A549 (cell line): ENCODE measurements at regions not wholly inside any gene's neighbourhood (a gene's known extent, or its start where the extent isn't known, plus 50 kb on each side); places are given as distances from the start of the nearest gene placed in this dataset.

Source experiments
- ATAC-seq, 2 experiments: fragments of 200-7000 bp in 1 of 2; fragments of >200 bp in 1 of 2; cut with Nextera tagmentation in 1 of 2; cut with Tn5 transposase in 1 of 2; 3 replicates each; pipeline versions ENCODE4 v1.8.0 to v1.9.1; 2018 to 2020; ENCODE audit warnings: mild to moderate bottlenecking in 1 of 2, moderate library complexity in 1 of 2
- CTCF ChIA-PET: fragments of 300-600 bp; sonication (Branson Sonifier 250); formaldehyde crosslinking; extraction: SDS; loops from one replicate; lab custom pipeline; 2021; ENCODE audit warnings: antibody characterized with exemption, inconsistent platforms; lab: Yijun Ruan, JAX
- POLR2A ChIA-PET: fragments of 350-600 bp; formaldehyde crosslinking; extraction: SDS; loops from one replicate; lab custom pipeline; 2021; ENCODE audit warnings: antibody characterized with exemption, inconsistent platforms; lab: Yijun Ruan, JAX
- DNase-seq, 2 experiments: peaks; one replicate each; pipeline versions ENCODE4 v3.0.0 to v3.0.0-alpha.2; 2011 to 2016; ENCODE audit warnings: low read depth in 1 of 2, low spot score in 1 of 2
- FAIRE-seq: peaks from 2 replicates; lab custom pipeline; 2011; peaks lifted over from hg19 to GRCh38; lab: Jason Lieb, UNC
- H3K27ac ChIP-seq, 2 experiments: fragments of >200 bp; sonication (Bioruptor Twin); formaldehyde crosslinking; 3 replicates each; pipeline ENCODE4 v1.5.1; 2016 to 2017
- H3K4me1 ChIP-seq: fragments of >200 bp; sonication (Bioruptor Twin); formaldehyde crosslinking; 3 replicates; pipeline ENCODE4 v1.6.1; 2016
- H3K4me2 ChIP-seq: fragments of >200 bp; sonication (Bioruptor Twin); formaldehyde crosslinking; 3 replicates; pipeline ENCODE4 v1.6.1; 2016
- H3K4me3 ChIP-seq: fragments of >200 bp; sonication (Bioruptor Twin); formaldehyde crosslinking; 3 replicates; pipeline ENCODE4 v1.5.1; 2016
- H3K9me3 ChIP-seq: fragments of >200 bp; sonication (Bioruptor Twin); formaldehyde crosslinking; 3 replicates; pipeline ENCODE4 v1.6.1; 2016
- ATOH8 ChIP-seq: fragments of 250-450 bp; sonication (Bioruptor Pico); IDR thresholded peaks from 2 replicates; pipeline ENCODE4 v1.5.0; 2020; ENCODE audit warnings: low read depth, mild to moderate bottlenecking, moderate library complexity
- BHLHE40 ChIP-seq: IDR thresholded peaks from 2 replicates; pipeline ENCODE4 v1.6.1; 2012; ENCODE audit warnings: low read depth, low read length, inconsistent platforms
- CBX2 ChIP-seq: fragments of 200-600 bp; sonication (generic); IDR thresholded peaks from 2 replicates; pipeline ENCODE4 v1.6.1; 2016; ENCODE audit warnings: low read depth, mild to moderate bottlenecking, borderline replicate concordance
- CTCF ChIP-seq: fragments of >200 bp; sonication (Bioruptor Twin); formaldehyde crosslinking; IDR thresholded peaks from 3 replicates; pipeline ENCODE4 v1.5.1; 2016
- E2F6 ChIP-seq: IDR thresholded peaks from 2 replicates; pipeline ENCODE4 v1.6.1; 2012; ENCODE audit warnings: low read depth, borderline replicate concordance
- EHF ChIP-seq: fragments of 250-450 bp; sonication (Bioruptor Pico); IDR thresholded peaks from 2 replicates; pipeline ENCODE4 v1.5.0; 2020; ENCODE audit warnings: mild to moderate bottlenecking
- ESRRA ChIP-seq: fragments of 150-350 bp; IDR thresholded peaks from 2 replicates; pipeline ENCODE4 v1.6.1; 2014; ENCODE audit warnings: mild to moderate bottlenecking, low read length, borderline replicate concordance
- HES2 ChIP-seq: fragments of >200 bp; sonication (Bioruptor Twin); formaldehyde crosslinking; IDR thresholded peaks from 2 replicates; pipeline ENCODE4 v1.6.1; 2016
- HMGXB4 ChIP-seq: fragments of 250-450 bp; sonication (Bioruptor Pico); IDR thresholded peaks from 2 replicates; pipeline ENCODE4 v1.5.0; 2021; ENCODE audit warnings: mild to moderate bottlenecking, moderate library complexity, borderline replicate concordance
- HOXB13 ChIP-seq: fragments of 250-450 bp; sonication (Bioruptor Pico); IDR thresholded peaks from 2 replicates; pipeline ENCODE4 v1.5.0; 2020; ENCODE audit warnings: low read depth, mild to moderate bottlenecking, moderate library complexity
- MAFK ChIP-seq: fragments of 450-650 bp; IDR thresholded peaks from 2 replicates; pipeline ENCODE4 v1.6.1; 2014; ENCODE audit not compliant: partially characterized antibody
- NFE2L2 ChIP-seq: fragments of 150-350 bp; conservative IDR thresholded peaks from 2 replicates; pipeline ENCODE4 v1.6.1; 2014; ENCODE audit warnings: low read length
- NPAS2 ChIP-seq: fragments of 250-450 bp; sonication (Bioruptor Pico); IDR thresholded peaks from 2 replicates; pipeline ENCODE4 v1.8.0; 2022; ENCODE audit warnings: mild to moderate bottlenecking, moderate library complexity, borderline replicate concordance
- NR3C1 ChIP-seq: fragments of >200 bp; sonication (Bioruptor Twin); formaldehyde crosslinking; IDR thresholded peaks from 3 replicates; pipeline ENCODE4 v1.6.1; 2017
- PHF8 ChIP-seq: fragments of 200-600 bp; sonication (generic); IDR thresholded peaks from 2 replicates; pipeline ENCODE4 v1.6.1; 2016; ENCODE audit warnings: low read depth, mild to moderate bottlenecking, antibody characterized with exemption, moderate library complexity, borderline replicate concordance
- RARB ChIP-seq: fragments of 250-450 bp; sonication (Bioruptor Pico); IDR thresholded peaks from 2 replicates; pipeline ENCODE4 v1.8.0; 2021; ENCODE audit warnings: mild to moderate bottlenecking, moderate library complexity
- RFX5 ChIP-seq: fragments of 450-650 bp; IDR thresholded peaks from 2 replicates; pipeline ENCODE4 v1.7.1; 2014; ENCODE audit warnings: antibody characterized with exemption, mild to moderate bottlenecking, moderate library complexity
- SREBF2 ChIP-seq: fragments of 450-650 bp; IDR thresholded peaks from 2 replicates; pipeline ENCODE4 v1.6.1; 2014; ENCODE audit warnings: mild to moderate bottlenecking, moderate library complexity
- USF2 ChIP-seq: fragments of 450-650 bp; IDR thresholded peaks from 2 replicates; pipeline ENCODE4 v1.6.1; 2014; ENCODE audit warnings: antibody characterized with exemption
- ZC3H11A ChIP-seq: fragments of 450-650 bp; IDR thresholded peaks from 2 replicates; pipeline ENCODE4 v1.6.1; 2014; ENCODE audit warnings: antibody characterized with exemption, mild to moderate bottlenecking
- ZNF302 ChIP-seq: fragments of 250-450 bp; sonication (Bioruptor Pico); IDR thresholded peaks from 2 replicates; pipeline ENCODE4 v1.9.0; 2021; ENCODE audit warnings: inconsistent platforms, mild to moderate bottlenecking, moderate library complexity
- WGBS: methylation state at CpG from one replicate; pipeline ENCODE4 v1.1.6; 2017; ENCODE audit errors: missing lambda C conversion rate; 5-methylcytosine and 5-hydroxymethylcytosine counted together
- TF ChIP-seq, protein P1 (sequence below): fragments of 150-350 bp; IDR thresholded peaks from 2 replicates; pipeline ENCODE4 v1.6.1; 2014; ENCODE audit warnings: low read depth, mild to moderate bottlenecking, low read length

DNA sequence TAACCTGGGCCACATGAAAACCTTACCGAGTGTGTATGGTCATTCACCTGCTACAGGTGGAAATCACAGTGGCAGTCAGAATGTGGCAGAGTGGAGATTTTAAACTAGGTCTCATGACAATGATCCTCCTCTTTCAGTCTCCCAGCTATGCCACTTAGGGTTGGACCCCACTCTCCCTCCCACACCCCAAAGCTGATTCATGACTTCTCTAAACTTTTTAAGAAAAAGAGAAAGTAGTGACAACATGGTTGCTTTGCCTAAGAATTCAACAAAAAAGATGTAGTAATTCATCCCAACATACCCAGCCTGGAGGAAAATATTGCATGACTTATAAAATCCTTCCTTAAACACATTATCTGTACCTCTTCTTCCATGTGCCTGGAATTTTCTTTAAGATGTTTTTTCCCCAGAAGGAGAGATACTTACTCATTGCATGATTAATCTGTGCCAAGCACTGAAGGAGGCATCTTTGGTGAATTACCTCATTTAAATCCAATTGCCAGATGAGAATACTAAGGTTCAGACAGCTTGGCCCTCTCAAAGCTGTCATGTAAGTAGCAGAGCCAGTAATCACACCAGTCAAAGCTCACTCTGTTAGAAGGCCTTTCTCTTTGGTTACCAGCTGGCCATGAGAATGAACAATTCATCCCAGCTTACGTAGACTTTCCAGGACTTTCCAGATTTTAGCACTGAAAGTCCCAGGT lies 119.9 kb downstream of the COPRS start:
- DNase-seq (no peak), FAIRE-seq (no peak), ATAC-seq (no peak)
- ChIA-PET CTCF (interaction anchor here (0.9 to 1.7 kb wide), 5 partner anchors 16 to 156 kb away, joined by 3 to 5 read pairs (median 3); no protein-coding TSS in a partner anchor), POLR2A (no interaction called here)
- Histone ChIP-seq H3K4me2 (no peak overlapping the region), H3K4me3 (no peak overlapping the region), H3K9me3 (no peaks in the 10 kb centered on the region)
- no peak for TF ChIP-seq HES2
- no peak for TF ChIP-seq E2F6
- no peak for TF ChIP-seq ZNF302 (CRISPR knock-in tag)
- no peak for TF ChIP-seq RARB
- TF ChIP-seq MAFK: no peak
- TF ChIP-seq ATOH8 (CRISPR knock-in tag): no peak
- no peak for TF ChIP-seq HMGXB4 (CRISPR knock-in tag)
- TF ChIP-seq NPAS2: no peak
- TF ChIP-seq EHF (CRISPR knock-in tag): no peak
- no peak for TF ChIP-seq BHLHE40
- TF ChIP-seq, all 56 proteins: peak for 0
- H3K4me1 ChIP-seq: no peaks in the 10 kb centered on the region
- WGBS: 84% methylated on average over 2 of the region's 2 CpGs
- H3K27ac ChIP-seq: no peak overlapping the region

DNA sequence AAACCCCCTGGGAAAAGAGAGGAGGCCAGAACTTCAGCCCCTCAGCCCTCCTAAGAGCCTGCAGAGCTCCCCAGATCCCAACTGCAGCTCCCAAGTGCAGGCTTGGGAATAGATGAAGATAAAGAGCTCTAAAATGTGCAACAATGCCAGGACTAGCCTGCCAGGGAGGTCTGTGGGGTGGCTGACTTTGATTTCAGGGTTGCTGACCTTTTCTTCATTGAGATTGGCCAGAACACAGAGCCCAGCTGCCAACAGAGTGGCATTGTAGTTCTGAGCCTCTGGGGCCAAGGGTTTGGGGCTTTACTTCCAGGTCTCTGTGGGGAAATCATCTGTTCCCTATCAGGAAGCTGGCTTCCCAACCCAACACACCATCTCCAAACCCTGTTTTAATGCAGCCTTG lies 120.6 kb downstream of the COPRS start:
- DNase-seq: no peak
- TF ChIP-seq NR3C1 (no peak), E2F6 (no peak), SREBF2 (no peak), USF2 (no peak), CBX2 (no peak), HMGXB4 (CRISPR knock-in tag) (no peak), CTCF (no peak), RFX5 (no peak), HOXB13 (CRISPR knock-in tag) (no peak), NFE2L2 (no peak), ESRRA (no peak), BHLHE40 (no peak), ZC3H11A (no peak), MAFK (no peak), PHF8 (no peak)
- TF ChIP-seq, protein P1, sequence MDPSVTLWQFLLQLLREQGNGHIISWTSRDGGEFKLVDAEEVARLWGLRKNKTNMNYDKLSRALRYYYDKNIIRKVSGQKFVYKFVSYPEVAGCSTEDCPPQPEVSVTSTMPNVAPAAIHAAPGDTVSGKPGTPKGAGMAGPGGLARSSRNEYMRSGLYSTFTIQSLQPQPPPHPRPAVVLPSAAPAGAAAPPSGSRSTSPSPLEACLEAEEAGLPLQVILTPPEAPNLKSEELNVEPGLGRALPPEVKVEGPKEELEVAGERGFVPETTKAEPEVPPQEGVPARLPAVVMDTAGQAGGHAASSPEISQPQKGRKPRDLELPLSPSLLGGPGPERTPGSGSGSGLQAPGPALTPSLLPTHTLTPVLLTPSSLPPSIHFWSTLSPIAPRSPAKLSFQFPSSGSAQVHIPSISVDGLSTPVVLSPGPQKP: no peak
- TF ChIP-seq, all 56 proteins: peak for 0
- Histone ChIP-seq H3K27ac (no peak overlapping the region), H3K4me2 (no peak overlapping the region), H3K4me3 (no peak overlapping the region), H3K9me3 (no peaks in the 10 kb centered on the region), H3K4me1 (no peaks in the 10 kb centered on the region)
- FAIRE-seq: no peak
- ChIA-PET POLR2A (no interaction called here), CTCF (interaction anchor here (0.9 to 1.7 kb wide), 5 partner anchors 15 to 155 kb away, joined by 3 to 5 read pairs (median 3); no protein-coding TSS in a partner anchor)
- ATAC-seq: no peak; a peak in 1 of 6 replicates
